Psoas muscle (tissue), 7 donors: ENCODE measurements at regions not wholly inside any gene's neighbourhood (a gene's known extent, or its start where the extent isn't known, plus 50 kb on each side); places are given as distances from the start of the nearest gene placed in this dataset.

ENCODE experiments used
- ATAC-seq, 4 donors: fragments of 200-7000 bp; cut with Tn5 transposase; one replicate each; pipeline ENCODE4 v1.9.1; 2020; ENCODE audit warnings: moderate library complexity in 3 of 4, mild to moderate bottlenecking in 2 of 4
- DNase-seq, 2 donors: peaks; one replicate each; pipeline ENCODE4 v3.0.0-alpha.2; 2020
- H3K27ac ChIP-seq: fragments of 200-600 bp; one replicate; pipeline ENCODE4 v1.8.0; 2022
- H3K27me3 ChIP-seq, 3 donors: fragments of 200-600 bp in 1 of 3; one replicate each; pipeline versions ENCODE4 v1.6.1 to v1.8.0; 2013 to 2022; ENCODE audit warnings: low read length in 2 of 3, mild to moderate bottlenecking in 2 of 3, moderate library complexity in 1 of 3; ENCODE audit not compliant: insufficient read depth in 3 of 3
- H3K36me3 ChIP-seq, 2 donors: fragments of 200-600 bp in 1 of 2; one replicate each; pipeline versions ENCODE4 v1.6.1 to v1.8.0; 2013 to 2022; ENCODE audit warnings: low read depth in 1 of 2, mild to moderate bottlenecking in 1 of 2, moderate library complexity in 1 of 2; ENCODE audit not compliant: insufficient read depth in 1 of 2
- H3K4me1 ChIP-seq: fragments of 200-600 bp; one replicate; pipeline ENCODE4 v1.8.0; 2022
- H3K4me3 ChIP-seq: fragments of 200-600 bp; one replicate; pipeline ENCODE4 v1.8.0; 2022; ENCODE audit warnings: mild to moderate bottlenecking
- H3K9me3 ChIP-seq: fragments of 200-600 bp; one replicate; pipeline ENCODE4 v1.8.0; 2022
- WGBS, 3 donors: extraction: QIAGEN DNeasy Blood & Tissue Kit; methylation state at CpG; one replicate each; pipeline versions ENCODE4 v1.1.6 to v1.1.7; 2013; 5-methylcytosine and 5-hydroxymethylcytosine counted together
- intact Hi-C, 2 donors: fragments of 100-400 bp; cut with DNase I; formaldehyde crosslinking; loops; one replicate each; pipeline versions ENCODE4 v1.11.0 to v1.14.2; 2022
- TF ChIP-seq, protein P1 (sequence below): fragments of 200-600 bp; IDR thresholded peaks from one replicate; pipeline ENCODE4 v1.8.0; 2022; ENCODE audit warnings: antibody characterized with exemption
- donor health status: healthy with polysubstance abuse.
- donor health status: DM: no; HTN: no; CAD: no; lungs with moderate emphysema.
- donor health status: Bipolar disorder and iron deficiency.
- donor health status: healthy.
- donor health status: DM: yes; HTN: yes; CAD: no.
- donor health status: DM: no; HTN: no; CAD: no.
- donor health status: DM: yes; HTN: yes; CAD: no.

DNA sequence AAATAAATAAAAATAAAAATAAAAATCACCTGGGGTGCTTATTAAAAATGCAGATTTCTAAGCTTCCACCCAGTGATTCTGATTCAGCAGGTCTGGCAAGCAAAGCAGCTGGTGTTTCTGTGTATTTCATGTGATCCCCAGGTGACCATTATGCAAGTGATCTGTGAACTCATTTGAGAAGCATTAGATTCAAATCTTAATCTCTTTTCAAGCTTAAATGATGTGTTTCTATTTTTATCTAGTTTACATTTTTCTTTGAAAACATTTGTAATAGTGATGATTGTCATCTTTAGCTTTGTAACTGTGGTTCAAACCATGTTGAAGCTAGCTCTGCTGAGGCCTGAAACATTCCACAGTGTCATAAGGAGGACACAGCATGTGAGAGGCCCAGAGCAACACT is 804.8 kb upstream of the ZNF608 start:
- Histone ChIP-seq H3K36me3 (no peaks in the 10 kb centered on the region), H3K9me3 (no peaks in the 10 kb centered on the region), H3K27ac (no peak overlapping the region), H3K4me3 (no peak overlapping the region), H3K27me3 (no peaks in the 10 kb centered on the region), H3K4me1 (no peaks in the 10 kb centered on the region)
- intact Hi-C loops: no loop called here
- DNase-seq (no peak), ATAC-seq (no peak)
- TF ChIP-seq, protein P1, sequence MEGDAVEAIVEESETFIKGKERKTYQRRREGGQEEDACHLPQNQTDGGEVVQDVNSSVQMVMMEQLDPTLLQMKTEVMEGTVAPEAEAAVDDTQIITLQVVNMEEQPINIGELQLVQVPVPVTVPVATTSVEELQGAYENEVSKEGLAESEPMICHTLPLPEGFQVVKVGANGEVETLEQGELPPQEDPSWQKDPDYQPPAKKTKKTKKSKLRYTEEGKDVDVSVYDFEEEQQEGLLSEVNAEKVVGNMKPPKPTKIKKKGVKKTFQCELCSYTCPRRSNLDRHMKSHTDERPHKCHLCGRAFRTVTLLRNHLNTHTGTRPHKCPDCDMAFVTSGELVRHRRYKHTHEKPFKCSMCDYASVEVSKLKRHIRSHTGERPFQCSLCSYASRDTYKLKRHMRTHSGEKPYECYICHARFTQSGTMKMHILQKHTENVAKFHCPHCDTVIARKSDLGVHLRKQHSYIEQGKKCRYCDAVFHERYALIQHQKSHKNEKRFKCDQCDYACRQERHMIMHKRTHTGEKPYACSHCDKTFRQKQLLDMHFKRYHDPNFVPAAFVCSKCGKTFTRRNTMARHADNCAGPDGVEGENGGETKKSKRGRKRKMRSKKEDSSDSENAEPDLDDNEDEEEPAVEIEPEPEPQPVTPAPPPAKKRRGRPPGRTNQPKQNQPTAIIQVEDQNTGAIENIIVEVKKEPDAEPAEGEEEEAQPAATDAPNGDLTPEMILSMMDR: no peak

DNA sequence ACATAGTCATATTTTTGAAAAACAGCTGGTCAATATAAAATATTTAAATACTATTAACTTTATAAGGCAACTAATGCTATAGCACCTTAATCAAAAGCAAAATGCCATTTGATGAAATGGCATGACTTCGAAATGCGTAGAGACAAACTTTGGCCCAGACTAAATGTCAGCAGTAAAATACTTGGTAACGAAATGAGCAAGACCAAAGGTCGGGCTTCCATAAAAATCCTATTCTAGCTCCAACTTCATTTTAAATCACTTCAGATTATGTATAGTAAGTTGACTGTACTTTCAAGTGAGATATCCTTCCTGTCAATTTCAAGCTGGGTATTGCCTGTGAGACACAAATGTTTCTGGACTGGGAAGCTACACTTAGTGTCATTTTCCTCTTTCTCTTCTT is 805.4 kb upstream of the ZNF608 start:
- H3K4me3 ChIP-seq: no peak overlapping the region
- no peaks in the 10 kb centered on the region for H3K27me3 ChIP-seq
- intact Hi-C loops: no loop called here
- 88 to 91% (median 91%) methylated on average over 4 of the region's 4 CpGs for WGBS, 3 donors
- H3K4me1 ChIP-seq: no peaks in the 10 kb centered on the region
- no peaks in the 10 kb centered on the region for H3K36me3 ChIP-seq
- DNase-seq (no peak), ATAC-seq (no peak)
- H3K9me3 ChIP-seq: no peaks in the 10 kb centered on the region
- TF ChIP-seq, protein P1: no peak
- H3K27ac ChIP-seq: no peak overlapping the region

DNA sequence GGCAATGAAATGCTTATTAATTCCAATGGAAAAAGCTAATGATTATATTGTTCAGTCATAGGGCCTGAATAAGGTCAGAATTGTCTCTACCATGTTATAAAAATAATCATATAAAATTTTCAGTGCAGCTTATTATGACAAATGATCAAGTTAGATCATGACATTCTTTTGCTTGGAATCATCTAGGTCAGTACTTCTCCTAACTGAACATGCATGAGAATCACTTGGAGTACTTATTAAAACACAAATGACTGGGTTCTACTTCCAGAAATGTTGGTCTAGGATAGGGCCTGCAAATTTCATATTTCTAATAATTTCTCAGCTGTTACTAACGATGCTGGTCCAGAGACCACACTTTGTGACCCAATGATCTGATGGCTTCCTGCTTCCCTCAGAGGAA is 806.0 kb upstream of the ZNF608 start:
- Histone ChIP-seq H3K27ac (no peak overlapping the region), H3K27me3 (no peaks in the 10 kb centered on the region), H3K9me3 (no peaks in the 10 kb centered on the region), H3K36me3 (no peaks in the 10 kb centered on the region), H3K4me3 (no peak overlapping the region), H3K4me1 (no peaks in the 10 kb centered on the region)
- no peak for ATAC-seq
- TF ChIP-seq, protein P1: no peak
- 31 to 60% (median 49%) methylated on average over 1 of the region's 1 CpG for WGBS, 3 donors
- intact Hi-C loops: no loop called here
- DNase-seq: no peak

DNA sequence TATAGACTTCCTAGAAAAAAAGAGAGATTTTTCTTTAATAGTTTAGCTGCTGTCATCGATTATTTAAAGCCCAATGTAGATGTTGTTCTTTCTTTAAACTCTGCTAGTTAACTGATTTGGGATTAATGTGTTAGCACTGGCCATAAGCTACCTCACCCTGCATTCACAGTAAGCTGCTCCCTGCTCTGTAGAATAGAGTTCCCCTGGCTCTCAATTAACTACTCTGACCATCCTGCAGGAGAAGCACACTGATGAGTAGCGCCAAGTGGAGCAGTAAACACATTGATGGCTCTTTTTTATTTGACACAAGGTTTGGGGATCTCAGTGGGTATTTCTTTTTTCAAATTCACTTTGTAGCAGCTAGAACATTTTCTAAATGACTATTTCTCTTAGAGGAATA is 807.9 kb upstream of the ZNF608 start:
- TF ChIP-seq, protein P1: no peak
- no peak for DNase-seq
- no peak for ATAC-seq
- H3K27me3 ChIP-seq: no peaks in the 10 kb centered on the region
- H3K9me3 ChIP-seq: no peaks in the 10 kb centered on the region
- H3K4me3 ChIP-seq: no peak overlapping the region
- no peak overlapping the region for H3K27ac ChIP-seq
- 81 to 86% (median 84%) methylated on average over 2 of the region's 2 CpGs for WGBS, 3 donors
- no peaks in the 10 kb centered on the region for H3K4me1 ChIP-seq
- no peaks in the 10 kb centered on the region for H3K36me3 ChIP-seq
- intact Hi-C loops: no loop called here

GRCh38 chr5:125555591-125555990 is 809.2 kb upstream of the ZNF608 start:
- no peaks in the 10 kb centered on the region for H3K4me1 ChIP-seq
- no peak overlapping the region for H3K4me3 ChIP-seq
- H3K9me3 ChIP-seq: no peaks in the 10 kb centered on the region
- TF ChIP-seq, protein P1: no peak
- no peak overlapping the region for H3K27ac ChIP-seq
- 90 to 94% (median 92%) methylated on average over 4 of the region's 4 CpGs for WGBS, 3 donors
- no peak for DNase-seq
- intact Hi-C loops: no loop called here
- no peaks in the 10 kb centered on the region for H3K36me3 ChIP-seq
- H3K27me3 ChIP-seq: no peaks in the 10 kb centered on the region
- no peak for ATAC-seq
